Astrocyte of the spinal cord (primary cell): ENCODE measurements at regions not wholly inside any gene's neighbourhood (a gene's known extent, or its start where the extent isn't known, plus 50 kb on each side); places are given as distances from the start of the nearest gene placed in this dataset.

Experiments
- DNase-seq: peaks from one replicate; pipeline ENCODE4 v3.0.0; 2011; ENCODE audit warnings: low read depth, low spot score
- H3K4me3 ChIP-seq: 2 replicates; pipeline ENCODE4 v1.5.1; 2011; ENCODE audit warnings: low read depth, mild to moderate bottlenecking, low read length, moderate library complexity
- in situ Hi-C: cut with HindIII; loops from 2 replicates; pipeline ENCODE4 v1.10.0; 2017; ENCODE audit warnings: low sequenced_read_pairs
- TF ChIP-seq, protein P1 (sequence below): IDR thresholded peaks from 2 replicates; pipeline ENCODE4 v1.5.1; 2012; ENCODE audit warnings: low read depth, mild to moderate bottlenecking, low read length, inconsistent platforms

DNA sequence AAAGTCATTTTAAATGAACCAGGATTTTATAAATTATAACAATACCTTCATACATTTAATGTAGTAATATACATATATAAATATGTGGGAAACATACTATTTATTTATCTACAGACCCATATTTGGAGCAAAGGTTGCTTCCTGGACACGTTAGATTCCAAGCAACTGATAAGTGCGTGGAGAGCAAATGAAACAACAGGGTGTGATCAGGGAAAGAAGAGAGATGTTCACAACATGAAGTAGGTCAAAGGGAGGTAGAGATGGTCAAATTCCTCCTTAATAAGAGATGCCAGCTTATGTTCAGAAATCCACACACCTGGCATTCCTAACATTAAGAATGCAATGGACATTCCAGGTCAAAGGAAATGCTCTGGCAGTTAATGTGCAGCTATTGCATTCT is 53.1 kb upstream of the HPGD start:
- DNase-seq = no peak

More for the DNA sequence above, 53.1 kb upstream of the HPGD start:
- TF ChIP-seq, protein P1, sequence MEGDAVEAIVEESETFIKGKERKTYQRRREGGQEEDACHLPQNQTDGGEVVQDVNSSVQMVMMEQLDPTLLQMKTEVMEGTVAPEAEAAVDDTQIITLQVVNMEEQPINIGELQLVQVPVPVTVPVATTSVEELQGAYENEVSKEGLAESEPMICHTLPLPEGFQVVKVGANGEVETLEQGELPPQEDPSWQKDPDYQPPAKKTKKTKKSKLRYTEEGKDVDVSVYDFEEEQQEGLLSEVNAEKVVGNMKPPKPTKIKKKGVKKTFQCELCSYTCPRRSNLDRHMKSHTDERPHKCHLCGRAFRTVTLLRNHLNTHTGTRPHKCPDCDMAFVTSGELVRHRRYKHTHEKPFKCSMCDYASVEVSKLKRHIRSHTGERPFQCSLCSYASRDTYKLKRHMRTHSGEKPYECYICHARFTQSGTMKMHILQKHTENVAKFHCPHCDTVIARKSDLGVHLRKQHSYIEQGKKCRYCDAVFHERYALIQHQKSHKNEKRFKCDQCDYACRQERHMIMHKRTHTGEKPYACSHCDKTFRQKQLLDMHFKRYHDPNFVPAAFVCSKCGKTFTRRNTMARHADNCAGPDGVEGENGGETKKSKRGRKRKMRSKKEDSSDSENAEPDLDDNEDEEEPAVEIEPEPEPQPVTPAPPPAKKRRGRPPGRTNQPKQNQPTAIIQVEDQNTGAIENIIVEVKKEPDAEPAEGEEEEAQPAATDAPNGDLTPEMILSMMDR = no peak
- in situ Hi-C loops = no loop called here
- H3K4me3 ChIP-seq = no peak overlapping the region
